Endothelial cell (in vitro differentiated cells): ENCODE measurements at regions not wholly inside any gene's neighbourhood (a gene's known extent, or its start where the extent isn't known, plus 50 kb on each side); places are given as distances from the start of the nearest gene placed in this dataset.

ENCODE experiments used
- DNase-seq: peaks from one replicate; pipeline ENCODE4 v3.0.0; 2021; ENCODE audit warnings: low spot score
- H3K27ac Mint-ChIP-seq: one replicate; pipeline ENCODE4 v1.8.0; 2021; ENCODE audit warnings: mixed read lengths, inconsistent platforms; ENCODE audit not compliant: unreplicated experiment
- H3K27me3 Mint-ChIP-seq: one replicate; pipeline ENCODE4 v1.8.0; 2021; ENCODE audit warnings: mild to moderate bottlenecking, moderate library complexity, mixed read lengths, inconsistent platforms; ENCODE audit not compliant: unreplicated experiment
- H3K36me3 Mint-ChIP-seq: one replicate; pipeline ENCODE4 v1.8.0; 2021; ENCODE audit warnings: mild to moderate bottlenecking, low read depth, mixed read lengths, inconsistent platforms; ENCODE audit not compliant: unreplicated experiment
- H3K4me1 Mint-ChIP-seq: one replicate; pipeline ENCODE4 v1.8.0; 2021; ENCODE audit warnings: mild to moderate bottlenecking, mixed read lengths, inconsistent platforms; ENCODE audit not compliant: unreplicated experiment
- H3K4me3 Mint-ChIP-seq: one replicate; pipeline ENCODE4 v1.8.0; 2021; ENCODE audit warnings: mild to moderate bottlenecking, mixed read lengths, inconsistent platforms; ENCODE audit not compliant: unreplicated experiment
- H3K9me3 Mint-ChIP-seq: one replicate; pipeline ENCODE4 v1.8.0; 2021; ENCODE audit warnings: mixed read lengths, inconsistent platforms; ENCODE audit not compliant: unreplicated experiment
- TF ChIP-seq, protein P1 (sequence below): fragments of 200-600 bp; sonication (generic); IDR thresholded peaks from one replicate; pipeline ENCODE4 v1.5.0; 2021; ENCODE audit warnings: antibody characterized with exemption; ENCODE audit not compliant: unreplicated experiment

DNA sequence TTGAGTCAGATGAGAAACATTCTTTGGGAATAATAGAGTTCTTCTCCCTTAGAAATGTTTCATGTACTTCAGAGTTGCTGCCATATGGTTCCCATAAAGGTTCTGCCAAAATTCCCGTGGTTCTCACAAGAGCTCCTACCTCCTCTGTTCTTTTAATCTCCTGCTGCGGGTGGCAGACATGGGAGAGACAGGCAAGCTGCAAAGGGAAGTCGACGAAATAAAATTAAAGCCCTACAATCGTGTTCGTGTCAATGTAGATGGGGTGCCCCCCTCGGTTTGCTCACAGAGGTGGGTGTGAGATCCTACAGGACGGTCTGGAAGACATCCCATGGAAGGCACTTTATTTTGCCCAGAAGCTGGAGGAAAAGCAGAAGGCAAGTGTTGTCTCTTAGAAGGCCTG, 276.0 kb downstream of the RWDD3 start:
- Mint-ChIP-seq H3K9me3 (no peaks in the 10 kb centered on the region), H3K27me3 (peaks cover 1% of the 10 kb centered on the region), H3K4me3 (no peak overlapping the region), H3K4me1 (peaks cover 28% of the 10 kb centered on the region), H3K36me3 (no peaks in the 10 kb centered on the region), H3K27ac (no peak overlapping the region)
- DNase-seq = no peak
- TF ChIP-seq, protein P1, sequence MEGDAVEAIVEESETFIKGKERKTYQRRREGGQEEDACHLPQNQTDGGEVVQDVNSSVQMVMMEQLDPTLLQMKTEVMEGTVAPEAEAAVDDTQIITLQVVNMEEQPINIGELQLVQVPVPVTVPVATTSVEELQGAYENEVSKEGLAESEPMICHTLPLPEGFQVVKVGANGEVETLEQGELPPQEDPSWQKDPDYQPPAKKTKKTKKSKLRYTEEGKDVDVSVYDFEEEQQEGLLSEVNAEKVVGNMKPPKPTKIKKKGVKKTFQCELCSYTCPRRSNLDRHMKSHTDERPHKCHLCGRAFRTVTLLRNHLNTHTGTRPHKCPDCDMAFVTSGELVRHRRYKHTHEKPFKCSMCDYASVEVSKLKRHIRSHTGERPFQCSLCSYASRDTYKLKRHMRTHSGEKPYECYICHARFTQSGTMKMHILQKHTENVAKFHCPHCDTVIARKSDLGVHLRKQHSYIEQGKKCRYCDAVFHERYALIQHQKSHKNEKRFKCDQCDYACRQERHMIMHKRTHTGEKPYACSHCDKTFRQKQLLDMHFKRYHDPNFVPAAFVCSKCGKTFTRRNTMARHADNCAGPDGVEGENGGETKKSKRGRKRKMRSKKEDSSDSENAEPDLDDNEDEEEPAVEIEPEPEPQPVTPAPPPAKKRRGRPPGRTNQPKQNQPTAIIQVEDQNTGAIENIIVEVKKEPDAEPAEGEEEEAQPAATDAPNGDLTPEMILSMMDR = no peak

DNA sequence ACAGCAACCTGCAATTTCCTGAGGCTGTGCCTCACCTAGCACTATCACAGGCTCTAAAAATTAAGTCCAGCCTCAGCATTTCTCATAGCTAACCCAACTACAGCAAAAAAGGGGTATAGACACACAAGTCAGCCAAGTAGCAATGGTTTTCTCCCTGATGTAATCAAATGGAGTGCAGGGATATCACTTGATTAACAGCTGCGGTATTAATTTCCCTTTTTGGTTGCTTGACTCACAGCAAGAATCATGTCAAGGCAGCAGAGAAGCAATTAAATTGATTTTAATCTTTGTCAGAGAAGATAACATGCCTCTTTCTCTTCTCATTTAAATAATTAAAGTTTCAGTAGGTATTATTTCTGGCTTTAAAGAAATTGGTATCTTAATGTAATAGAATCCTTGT, 278.9 kb downstream of the RWDD3 start:
- H3K27me3 Mint-ChIP-seq = no peaks in the 10 kb centered on the region
- TF ChIP-seq, protein P1 = no peak
- no peaks in the 10 kb centered on the region for H3K9me3 Mint-ChIP-seq
- no peak overlapping the region for H3K27ac Mint-ChIP-seq
- DNase-seq = no peak
- no peaks in the 10 kb centered on the region for H3K36me3 Mint-ChIP-seq
- peaks cover 33% of the 10 kb centered on the region for H3K4me1 Mint-ChIP-seq
- H3K4me3 Mint-ChIP-seq = no peak overlapping the region

DNA sequence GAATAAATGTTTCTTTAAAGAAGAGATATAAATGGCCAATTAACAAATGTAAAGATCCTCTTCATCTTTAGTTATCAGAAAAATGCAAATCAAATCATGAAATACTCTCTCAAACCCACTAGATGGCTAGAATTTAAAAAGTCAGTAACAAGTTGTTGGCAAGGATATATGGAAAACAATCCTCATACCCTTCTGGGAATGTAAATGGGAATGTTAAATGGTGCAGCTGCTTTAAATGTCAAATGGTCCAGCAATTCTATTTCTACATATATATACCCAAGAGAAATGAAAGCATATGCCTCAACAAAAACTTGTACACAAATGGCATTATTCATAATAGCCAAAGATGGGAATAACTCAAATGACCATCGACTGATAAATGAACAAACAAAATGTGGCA, 283.5 kb downstream of the RWDD3 start:
- peaks cover 11% of the 10 kb centered on the region for H3K4me1 Mint-ChIP-seq
- no peak overlapping the region for H3K27ac Mint-ChIP-seq
- TF ChIP-seq, protein P1 = no peak
- no peaks in the 10 kb centered on the region for H3K36me3 Mint-ChIP-seq
- H3K4me3 Mint-ChIP-seq = no peak overlapping the region
- no peak for DNase-seq
- H3K27me3 Mint-ChIP-seq = no peaks in the 10 kb centered on the region
- no peaks in the 10 kb centered on the region for H3K9me3 Mint-ChIP-seq

DNA sequence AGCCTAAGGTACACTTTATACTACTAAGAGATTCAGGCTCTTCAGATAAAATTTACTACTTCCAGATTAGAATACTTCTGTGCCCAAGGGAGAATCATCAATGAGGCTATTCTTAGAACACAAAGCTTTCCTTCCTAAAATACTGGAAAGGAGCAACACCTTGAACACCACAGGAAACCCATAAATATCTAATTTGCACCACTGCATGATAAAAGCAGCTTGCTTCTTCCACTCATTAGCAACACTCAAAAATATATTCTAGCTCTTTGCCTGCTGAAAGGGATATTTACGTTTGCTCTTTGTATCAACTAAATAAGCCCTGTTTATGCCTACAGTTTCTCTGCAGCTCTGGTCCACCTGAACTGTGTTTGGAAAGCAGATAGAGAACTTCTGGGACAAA, 284.3 kb downstream of the RWDD3 start:
- Mint-ChIP-seq H3K27ac (no peak overlapping the region), H3K36me3 (no peaks in the 10 kb centered on the region), H3K4me1 (peaks cover 7% of the 10 kb centered on the region), H3K27me3 (no peaks in the 10 kb centered on the region), H3K4me3 (no peak overlapping the region), H3K9me3 (no peaks in the 10 kb centered on the region)
- no peak for DNase-seq
- TF ChIP-seq, protein P1 = no peak

DNA sequence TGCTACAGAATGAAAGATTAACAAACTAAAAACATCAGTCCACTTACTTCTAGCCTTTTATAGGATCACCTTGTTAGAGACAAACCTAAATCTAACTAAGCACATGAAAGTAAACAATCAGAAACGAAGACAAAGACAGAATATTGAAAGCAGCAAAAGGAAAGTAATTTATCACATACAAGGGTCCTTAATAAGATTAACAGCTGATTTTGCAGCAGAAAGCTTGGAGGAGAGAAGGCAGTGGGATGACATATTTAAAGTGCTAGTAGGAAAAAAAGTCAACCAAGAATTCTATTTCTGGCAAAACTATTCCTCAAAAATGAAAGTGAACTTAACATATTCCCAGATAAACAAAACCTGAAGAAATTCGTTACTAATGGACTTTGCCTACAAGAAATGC, 286.4 kb downstream of the RWDD3 start:
- DNase-seq = no peak
- TF ChIP-seq, protein P1 = no peak
- Mint-ChIP-seq H3K36me3 (no peaks in the 10 kb centered on the region), H3K27ac (no peak overlapping the region), H3K9me3 (peaks cover 5% of the 10 kb centered on the region), H3K4me1 (peaks cover 7% of the 10 kb centered on the region), H3K27me3 (no peaks in the 10 kb centered on the region), H3K4me3 (no peak overlapping the region)
